ENCODE measurements at regions not wholly inside any gene's neighbourhood (a gene's known extent, or its start where the extent isn't known, plus 50 kb on each side); places are given as distances from the start of the nearest gene placed in this dataset.

GRCh38 chr11:114883472-114883871 is 205.1 kb downstream of the NXPE2 start:
- no peak for FAIRE-seq

DNA sequence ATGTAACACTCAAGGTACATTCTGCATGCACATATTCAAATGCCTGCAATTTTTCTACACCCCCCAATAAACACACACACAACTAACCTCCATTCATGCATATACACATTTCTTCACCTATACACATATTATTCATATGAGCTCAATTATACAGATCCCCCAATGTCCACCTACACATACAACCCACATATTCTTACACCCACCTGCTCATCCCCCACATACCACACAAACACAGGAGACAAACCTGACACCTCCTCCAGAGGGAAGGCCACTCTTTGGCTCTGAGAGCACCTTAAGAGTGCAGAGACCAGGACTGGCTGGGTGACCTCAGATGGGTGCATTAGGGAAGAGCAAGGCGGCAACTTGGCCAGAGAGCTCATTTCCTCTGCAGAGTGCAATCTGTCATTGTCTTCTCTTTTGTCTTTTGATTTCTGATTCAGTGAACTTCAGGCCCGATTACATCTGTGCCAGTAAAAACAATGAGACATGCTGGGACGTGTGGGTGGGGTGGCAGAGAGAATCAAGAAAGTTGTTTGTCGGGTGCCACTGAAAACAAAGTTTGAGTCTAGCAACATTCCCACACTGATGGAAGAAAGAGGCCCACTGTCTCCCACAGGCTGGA is 208.4 kb downstream of the NXPE2 start:
- FAIRE-seq, result no peak

DNA sequence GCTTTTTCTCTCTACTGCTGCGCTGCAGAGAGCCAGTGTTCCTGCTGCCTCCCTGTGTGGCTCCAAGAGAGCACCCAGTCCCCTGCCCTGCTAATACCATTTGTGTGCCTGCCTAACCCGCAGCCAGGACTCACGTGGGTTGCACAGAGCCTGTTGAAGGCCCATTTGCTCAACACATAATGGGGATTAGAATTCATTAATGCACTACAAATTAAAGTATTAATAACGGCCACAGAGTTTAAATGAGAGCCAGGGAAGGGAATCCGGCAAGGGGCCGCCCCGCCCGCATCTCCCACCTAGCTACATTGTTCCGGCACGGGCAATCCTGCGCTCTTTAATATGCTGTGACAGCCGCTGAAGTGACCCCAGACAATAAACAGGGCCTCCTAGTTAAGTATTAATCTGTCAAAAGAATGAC is 211.3 kb downstream of the NXPE2 start:
- FAIRE-seq, result no peak

GRCh38 chr11:114890038-114890437 is 211.7 kb downstream of the NXPE2 start:
- FAIRE-seq, result no peak

DNA sequence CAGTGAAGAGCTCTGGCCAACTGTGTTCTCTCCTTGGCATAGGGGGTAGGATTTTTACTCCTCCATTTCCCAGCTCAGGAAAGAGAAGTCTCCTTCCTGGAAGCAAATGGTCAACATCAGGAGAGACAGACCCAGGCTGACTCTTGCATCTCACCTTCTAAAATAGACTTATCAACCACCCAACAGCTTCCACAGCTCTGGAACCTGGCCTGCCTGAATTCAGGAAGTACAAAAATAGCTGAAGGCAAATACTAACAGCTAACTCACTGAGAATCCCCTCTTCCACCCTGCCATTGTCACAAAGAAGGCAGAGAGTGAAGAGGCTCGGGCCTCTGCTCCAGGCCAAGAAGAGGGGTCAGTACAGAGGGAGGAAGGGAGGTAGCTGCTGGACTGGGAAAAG is 213.6 kb downstream of the NXPE2 start:
- no peak for FAIRE-seq

GRCh38 chr11:114892381-114893197 is 214.3 kb downstream of the NXPE2 start:
- FAIRE-seq, result no peak

- no peak for FAIRE-seq
These were observed 215.0 kb downstream of the NXPE2 start for GRCh38 chr11:114893329-114893728.

GRCh38 chr11:114896594-114896993 is 218.3 kb downstream of the NXPE2 start:
- no peak for FAIRE-seq

- FAIRE-seq, result no peak
These were observed 231.5 kb downstream of the NXPE2 start for GRCh38 chr11:114909866-114910265.

GRCh38 chr11:114912826-114913225 is 234.5 kb downstream of the NXPE2 start:
- FAIRE-seq, result no peak

DNA sequence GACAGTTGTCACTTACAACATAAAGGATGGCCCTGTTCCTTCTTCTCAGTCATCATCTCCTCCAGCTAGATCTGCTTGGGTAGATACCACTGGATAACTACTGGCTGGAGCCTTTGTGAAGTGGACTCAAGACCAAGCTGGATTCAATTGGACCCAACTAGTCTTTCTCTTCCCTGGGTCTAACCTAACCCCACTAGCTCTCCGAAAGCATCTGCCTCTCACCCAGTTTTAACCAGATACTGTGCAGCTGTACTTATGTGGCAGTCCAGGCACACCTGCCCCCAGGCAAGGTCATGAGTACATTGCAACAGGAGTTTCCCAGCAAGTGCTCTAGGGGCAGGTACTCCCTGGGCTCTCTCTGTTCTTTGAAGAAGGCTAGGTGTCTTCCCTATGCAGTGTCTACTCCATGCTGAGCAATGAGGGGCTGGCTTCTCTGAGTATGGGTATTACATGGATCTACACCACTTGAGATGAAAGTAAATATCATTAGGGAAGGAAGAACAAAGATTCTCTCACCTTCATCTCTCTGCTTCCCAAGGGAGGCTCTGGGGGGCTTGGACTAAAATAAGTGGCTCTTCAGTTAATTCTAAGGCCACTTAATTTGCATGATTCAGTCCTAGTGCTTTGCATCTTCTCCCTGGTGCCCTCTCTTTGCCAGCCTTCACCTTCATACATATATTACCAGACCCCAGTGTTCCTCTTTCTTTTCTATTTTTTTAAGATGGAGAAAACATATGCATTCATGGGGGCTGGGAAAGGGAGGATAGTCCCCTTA is 236.1 kb downstream of the NXPE2 start:
- no peak for FAIRE-seq

- FAIRE-seq, result no peak
These were observed 237.8 kb downstream of the NXPE2 start for GRCh38 chr11:114915871-114916805.

DNA sequence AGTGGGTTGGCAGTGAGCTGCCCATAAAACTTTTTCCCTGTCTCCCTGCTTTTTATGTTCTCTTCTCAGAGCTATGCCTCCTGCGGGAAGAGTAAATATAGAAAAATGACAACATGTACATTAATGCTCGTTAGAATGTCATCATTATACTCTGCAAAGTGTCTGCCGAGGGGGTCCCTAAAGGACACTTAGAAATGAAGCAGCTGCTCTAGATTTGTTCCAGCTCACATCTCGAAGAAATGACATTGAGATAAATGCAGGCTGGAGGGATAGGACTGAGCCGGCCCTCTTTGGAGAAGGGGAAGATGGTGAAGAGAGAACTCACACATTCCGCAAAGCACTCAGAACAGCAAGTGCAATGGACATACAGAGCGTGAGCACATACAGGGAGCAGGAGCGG is 240.0 kb downstream of the NXPE2 start:
- no peak for FAIRE-seq

- no peak for FAIRE-seq
These were observed 243.4 kb downstream of the NXPE2 start for GRCh38 chr11:114921697-114922096.

DNA sequence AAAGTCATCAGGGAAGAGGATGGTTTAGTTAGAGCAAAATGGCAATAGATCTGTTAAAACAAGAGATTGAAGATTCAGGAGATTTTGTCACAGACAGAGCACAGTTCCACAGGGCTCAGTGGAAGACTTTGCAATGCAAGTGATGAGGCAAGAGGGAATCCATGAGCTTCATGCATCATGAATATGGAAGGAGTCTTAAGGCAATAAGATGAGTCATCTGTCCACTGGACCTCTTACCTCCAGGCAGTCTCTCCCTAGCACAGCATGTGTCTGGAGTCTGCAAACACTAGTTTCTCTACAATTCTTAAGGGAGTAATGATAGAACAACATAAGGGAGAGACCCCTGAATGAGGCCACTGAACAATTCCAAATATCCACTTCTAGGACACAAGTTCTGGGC is 245.7 kb downstream of the NXPE2 start:
- no peak for FAIRE-seq

GRCh38 chr11:114925591-114925990 is 247.3 kb downstream of the NXPE2 start:
- FAIRE-seq, result no peak

DNA sequence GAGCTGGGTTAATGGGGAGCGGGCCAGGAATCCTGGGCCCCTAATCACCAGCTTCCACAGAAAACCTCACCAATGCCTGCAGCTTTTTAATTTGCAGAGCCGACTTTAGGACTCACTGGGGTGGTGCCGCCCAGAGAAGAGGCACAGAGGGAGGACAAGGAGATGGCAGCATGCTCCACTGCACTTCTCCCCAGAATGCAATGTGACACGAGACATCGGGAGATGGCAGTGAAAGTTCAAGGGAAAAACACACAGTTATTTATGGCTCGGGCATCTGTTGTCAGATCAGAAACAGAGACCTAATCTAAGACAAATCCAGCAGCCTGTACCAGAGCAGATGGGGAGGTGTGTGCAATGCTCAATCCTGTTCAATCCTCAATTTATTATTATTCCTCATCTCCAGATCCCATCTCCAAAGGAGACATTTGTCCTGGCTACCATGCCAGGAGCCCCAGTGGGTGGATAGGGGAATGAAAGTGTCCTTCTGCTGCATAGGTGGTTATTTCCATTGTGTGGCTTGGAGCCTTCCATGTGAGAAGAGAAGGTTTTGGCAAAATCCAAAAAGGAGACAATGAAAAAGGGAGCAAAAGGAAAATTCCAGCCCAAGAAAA is 250.0 kb downstream of the NXPE2 start:
- no peak for FAIRE-seq

DNA sequence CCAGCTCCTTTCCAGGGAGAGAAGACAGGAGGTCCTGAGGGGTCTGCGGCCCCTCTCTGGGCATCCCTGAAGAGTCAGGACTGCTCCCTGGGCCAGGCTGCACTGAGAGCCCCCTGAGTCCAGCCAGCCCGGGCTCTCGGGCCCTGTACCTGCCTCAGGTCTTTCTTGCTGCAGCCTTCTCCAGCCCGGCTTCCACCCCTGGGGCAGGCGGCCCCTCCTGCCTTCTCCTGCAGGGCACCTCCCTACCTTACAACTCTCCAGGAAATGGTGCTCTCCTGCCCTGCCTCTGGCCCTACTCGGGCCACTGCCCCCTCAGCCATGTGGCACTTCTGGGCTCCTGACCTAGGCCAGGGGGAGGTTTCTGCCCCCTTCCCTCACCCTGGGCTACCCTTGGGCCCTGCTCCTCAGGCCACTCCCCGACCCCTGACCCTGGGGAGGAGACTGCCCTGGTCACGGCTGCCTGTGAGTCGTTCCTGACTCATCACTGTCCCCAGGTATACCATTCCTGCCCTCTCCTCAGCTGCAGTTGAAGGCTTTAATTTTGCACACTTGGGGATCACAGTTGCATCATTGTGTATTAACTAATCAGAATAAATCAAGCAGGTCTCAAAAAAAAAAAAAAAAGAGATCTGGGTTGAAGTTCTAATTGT is 251.1 kb downstream of the NXPE2 start:
- FAIRE-seq, result no peak

GRCh38 chr11:114938799-114939198 is 260.5 kb downstream of the NXPE2 start:
- no peak for FAIRE-seq

- FAIRE-seq, result no peak
These were observed 263.9 kb downstream of the NXPE2 start for GRCh38 chr11:114942207-114942606.

- FAIRE-seq, result no peak
These were observed 271.5 kb downstream of the NXPE2 start for GRCh38 chr11:114949614-114950351.
